ENCODE measurements at regions not wholly inside any gene's neighbourhood (a gene's known extent, or its start where the extent isn't known, plus 50 kb on each side); places are given as distances from the start of the nearest gene placed in this dataset.

GRCh38 chr2:76279142-76279541 is 568.4 kb upstream of the GCFC2 start:
- TF ChIP-seq CTCF (IDR thresholded peaks at IDR 0.05) (no peak), POLR2A (IDR thresholded peaks at IDR 0.05) (no peak)
